ENCODE measurements at regions not wholly inside any gene's neighbourhood (a gene's known extent, or its start where the extent isn't known, plus 50 kb on each side); places are given as distances from the start of the nearest gene placed in this dataset.

DNA sequence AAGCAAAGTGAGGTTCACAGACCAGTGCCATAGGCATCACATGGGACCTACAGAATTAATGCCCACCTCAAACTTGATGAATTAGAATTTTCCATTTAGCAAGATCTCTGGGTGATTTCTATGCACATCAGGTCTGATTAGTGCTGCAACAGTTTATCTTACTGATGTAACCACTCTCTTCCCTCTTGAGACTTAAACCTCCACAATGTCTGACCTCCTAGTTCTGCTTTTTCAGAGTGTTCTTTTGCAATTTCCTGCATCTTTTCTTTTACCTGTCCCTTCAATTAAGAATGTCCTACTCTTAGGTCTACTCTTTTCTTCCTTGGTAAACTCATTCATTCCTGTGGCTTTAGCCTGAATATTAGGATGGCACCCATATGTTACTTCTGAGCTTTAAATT, 615.3 kb downstream of the TFAP2A start:
- TF ChIP-seq, protein P1, sequence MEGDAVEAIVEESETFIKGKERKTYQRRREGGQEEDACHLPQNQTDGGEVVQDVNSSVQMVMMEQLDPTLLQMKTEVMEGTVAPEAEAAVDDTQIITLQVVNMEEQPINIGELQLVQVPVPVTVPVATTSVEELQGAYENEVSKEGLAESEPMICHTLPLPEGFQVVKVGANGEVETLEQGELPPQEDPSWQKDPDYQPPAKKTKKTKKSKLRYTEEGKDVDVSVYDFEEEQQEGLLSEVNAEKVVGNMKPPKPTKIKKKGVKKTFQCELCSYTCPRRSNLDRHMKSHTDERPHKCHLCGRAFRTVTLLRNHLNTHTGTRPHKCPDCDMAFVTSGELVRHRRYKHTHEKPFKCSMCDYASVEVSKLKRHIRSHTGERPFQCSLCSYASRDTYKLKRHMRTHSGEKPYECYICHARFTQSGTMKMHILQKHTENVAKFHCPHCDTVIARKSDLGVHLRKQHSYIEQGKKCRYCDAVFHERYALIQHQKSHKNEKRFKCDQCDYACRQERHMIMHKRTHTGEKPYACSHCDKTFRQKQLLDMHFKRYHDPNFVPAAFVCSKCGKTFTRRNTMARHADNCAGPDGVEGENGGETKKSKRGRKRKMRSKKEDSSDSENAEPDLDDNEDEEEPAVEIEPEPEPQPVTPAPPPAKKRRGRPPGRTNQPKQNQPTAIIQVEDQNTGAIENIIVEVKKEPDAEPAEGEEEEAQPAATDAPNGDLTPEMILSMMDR (IDR thresholded peaks at IDR 0.05; ENCODE audit: low read depth, low read length, missing input control) = no peak
- TF ChIP-seq JUND (IDR thresholded peaks at IDR 0.05) (no peak), TAF1 (conservative IDR thresholded peaks at IDR 0.05) (no peak)
- Histone ChIP-seq H3K4me1 (ENCODE audit: control insufficient read depth in 4 of 4, insufficient read depth in 4 of 4, low read length in 3 of 4) (no peaks in the 10 kb centered on the region), H3K36me3 (ENCODE audit: control insufficient read depth in 4 of 4, insufficient read depth in 3 of 4, low read depth in 1 of 4, low read length in 3 of 4) (no peaks in the 10 kb centered on the region)

DNA sequence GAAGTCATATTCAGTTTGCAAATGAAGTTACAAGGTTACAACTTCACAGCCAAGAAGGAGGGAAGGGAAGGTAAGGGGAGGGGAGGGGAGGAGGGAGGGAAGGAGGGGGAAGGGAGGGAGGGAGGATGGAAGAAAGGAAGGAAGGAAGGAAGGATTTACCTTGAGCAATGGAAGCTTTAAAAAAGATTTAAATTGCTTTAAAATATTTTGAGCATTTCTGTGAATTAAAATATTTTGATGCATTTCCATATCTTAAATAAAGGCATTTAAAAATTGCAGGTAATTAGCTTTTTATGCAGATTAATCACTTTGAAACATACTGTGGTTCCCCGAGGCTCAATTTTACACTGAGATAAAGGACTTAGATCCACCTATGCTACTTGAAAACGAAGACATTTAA, 618.0 kb downstream of the TFAP2A start:
- no peak for TF ChIP-seq HNF4A (conservative IDR thresholded peaks at IDR 0.05)
- no peak for TF ChIP-seq GABPA (IDR thresholded peaks at IDR 0.05 in 1 of 2, conservative IDR thresholded peaks at IDR 0.05 in 1 of 2)
- no peak for TF ChIP-seq HNF4G (IDR thresholded peaks at IDR 0.05)
- no peaks in the 10 kb centered on the region for H3K36me3 ChIP-seq (ENCODE audit: control insufficient read depth in 4 of 4, insufficient read depth in 3 of 4, low read depth in 1 of 4, low read length in 3 of 4)
- DNase-seq (ENCODE audit: low spot score) = no peak
- 76% methylated on average over 2 of the region's 2 CpGs for WGBS
- no peaks in the 10 kb centered on the region for H3K9me3 ChIP-seq (ENCODE audit: control insufficient read depth in 4 of 4, low read length in 3 of 4)
- no peak overlapping the region for H3K4me3 ChIP-seq (ENCODE audit: low read depth in 1 of 3, low read length in 3 of 3)
- no peak overlapping the region for H3K9ac ChIP-seq (ENCODE audit: low read depth in 1 of 2, low read length in 2 of 2)
- no peak overlapping the region for H3K27ac ChIP-seq (ENCODE audit: low read depth in 1 of 2, low read length in 2 of 2)
- H3K4me1 ChIP-seq (ENCODE audit: control insufficient read depth in 4 of 4, insufficient read depth in 4 of 4, low read length in 3 of 4) = no peaks in the 10 kb centered on the region
- peaks cover 0 to 2% (median 0%) of the 10 kb centered on the region in 4 donors for H3K27me3 ChIP-seq (ENCODE audit: control insufficient read depth in 4 of 4, insufficient read depth in 4 of 4, low read length in 3 of 4)

More for the DNA sequence above, 615.3 kb downstream of the TFAP2A start:
- H3K27ac ChIP-seq (ENCODE audit: low read depth in 1 of 2, low read length in 2 of 2) = no peak overlapping the region
- H3K4me3 ChIP-seq (ENCODE audit: low read depth in 1 of 3, low read length in 3 of 3) = no peak overlapping the region
- no peak overlapping the region for H3K9ac ChIP-seq (ENCODE audit: low read depth in 1 of 2, low read length in 2 of 2)
- H3K27me3 ChIP-seq (ENCODE audit: control insufficient read depth in 4 of 4, insufficient read depth in 4 of 4, low read length in 3 of 4) = no peaks in the 10 kb centered on the region
- H3K9me3 ChIP-seq (ENCODE audit: control insufficient read depth in 4 of 4, low read length in 3 of 4) = peaks cover 0 to 2% (median 0%) of the 10 kb centered on the region in 4 donors
- DNase-seq (ENCODE audit: low spot score) = no peak

DNA sequence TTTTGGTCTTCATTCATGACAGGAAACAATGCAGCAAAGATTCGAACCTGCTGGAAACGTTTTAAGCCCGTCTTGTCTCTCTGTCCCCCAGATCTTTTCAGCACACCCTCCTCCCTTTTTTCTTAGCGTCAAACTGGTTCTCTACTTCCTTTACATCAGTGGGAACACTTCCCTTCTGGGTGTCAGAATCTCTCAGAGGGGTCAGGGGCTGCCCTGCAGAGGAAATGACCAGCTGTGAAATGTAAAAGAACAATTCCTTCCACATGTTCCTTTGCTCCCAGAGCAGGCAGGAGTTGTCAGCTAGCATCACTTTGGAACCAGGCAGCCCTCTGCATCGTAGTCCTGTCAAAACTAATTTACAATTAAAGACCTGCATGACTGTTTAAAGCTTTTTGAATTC, 619.0 kb downstream of the TFAP2A start:
- no peak for DNase-seq (ENCODE audit: low spot score)
- no peak overlapping the region for H3K9ac ChIP-seq (ENCODE audit: low read depth in 1 of 2, low read length in 2 of 2)
- 43% methylated on average over 5 of the region's 5 CpGs for WGBS
- TF ChIP-seq, protein P2, sequence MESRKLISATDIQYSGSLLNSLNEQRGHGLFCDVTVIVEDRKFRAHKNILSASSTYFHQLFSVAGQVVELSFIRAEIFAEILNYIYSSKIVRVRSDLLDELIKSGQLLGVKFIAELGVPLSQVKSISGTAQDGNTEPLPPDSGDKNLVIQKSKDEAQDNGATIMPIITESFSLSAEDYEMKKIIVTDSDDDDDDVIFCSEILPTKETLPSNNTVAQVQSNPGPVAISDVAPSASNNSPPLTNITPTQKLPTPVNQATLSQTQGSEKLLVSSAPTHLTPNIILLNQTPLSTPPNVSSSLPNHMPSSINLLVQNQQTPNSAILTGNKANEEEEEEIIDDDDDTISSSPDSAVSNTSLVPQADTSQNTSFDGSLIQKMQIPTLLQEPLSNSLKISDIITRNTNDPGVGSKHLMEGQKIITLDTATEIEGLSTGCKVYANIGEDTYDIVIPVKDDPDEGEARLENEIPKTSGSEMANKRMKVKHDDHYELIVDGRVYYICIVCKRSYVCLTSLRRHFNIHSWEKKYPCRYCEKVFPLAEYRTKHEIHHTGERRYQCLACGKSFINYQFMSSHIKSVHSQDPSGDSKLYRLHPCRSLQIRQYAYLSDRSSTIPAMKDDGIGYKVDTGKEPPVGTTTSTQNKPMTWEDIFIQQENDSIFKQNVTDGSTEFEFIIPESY (IDR thresholded peaks at IDR 0.05) = no peak
- no peak for TF ChIP-seq FOXA2 (IDR thresholded peaks at IDR 0.05)
- TF ChIP-seq RXRA (IDR thresholded peaks at IDR 0.05) = no peak
- no peak for TF ChIP-seq SP1 (IDR thresholded peaks at IDR 0.05)
- no peak for TF ChIP-seq JUND (IDR thresholded peaks at IDR 0.05)
- TF ChIP-seq HNF4A (conservative IDR thresholded peaks at IDR 0.05) = no peak
- TF ChIP-seq EGR1 (IDR thresholded peaks at IDR 0.05; ENCODE audit: low read depth in 2 of 2) = no peak
- TF ChIP-seq, protein P1 (IDR thresholded peaks at IDR 0.05; ENCODE audit: low read depth, low read length, missing input control) = no peak
- TF ChIP-seq TAF1 (conservative IDR thresholded peaks at IDR 0.05) = no peak
- TF ChIP-seq RAD21 (IDR thresholded peaks at IDR 0.05) = no peak
- TF ChIP-seq, protein P3, sequence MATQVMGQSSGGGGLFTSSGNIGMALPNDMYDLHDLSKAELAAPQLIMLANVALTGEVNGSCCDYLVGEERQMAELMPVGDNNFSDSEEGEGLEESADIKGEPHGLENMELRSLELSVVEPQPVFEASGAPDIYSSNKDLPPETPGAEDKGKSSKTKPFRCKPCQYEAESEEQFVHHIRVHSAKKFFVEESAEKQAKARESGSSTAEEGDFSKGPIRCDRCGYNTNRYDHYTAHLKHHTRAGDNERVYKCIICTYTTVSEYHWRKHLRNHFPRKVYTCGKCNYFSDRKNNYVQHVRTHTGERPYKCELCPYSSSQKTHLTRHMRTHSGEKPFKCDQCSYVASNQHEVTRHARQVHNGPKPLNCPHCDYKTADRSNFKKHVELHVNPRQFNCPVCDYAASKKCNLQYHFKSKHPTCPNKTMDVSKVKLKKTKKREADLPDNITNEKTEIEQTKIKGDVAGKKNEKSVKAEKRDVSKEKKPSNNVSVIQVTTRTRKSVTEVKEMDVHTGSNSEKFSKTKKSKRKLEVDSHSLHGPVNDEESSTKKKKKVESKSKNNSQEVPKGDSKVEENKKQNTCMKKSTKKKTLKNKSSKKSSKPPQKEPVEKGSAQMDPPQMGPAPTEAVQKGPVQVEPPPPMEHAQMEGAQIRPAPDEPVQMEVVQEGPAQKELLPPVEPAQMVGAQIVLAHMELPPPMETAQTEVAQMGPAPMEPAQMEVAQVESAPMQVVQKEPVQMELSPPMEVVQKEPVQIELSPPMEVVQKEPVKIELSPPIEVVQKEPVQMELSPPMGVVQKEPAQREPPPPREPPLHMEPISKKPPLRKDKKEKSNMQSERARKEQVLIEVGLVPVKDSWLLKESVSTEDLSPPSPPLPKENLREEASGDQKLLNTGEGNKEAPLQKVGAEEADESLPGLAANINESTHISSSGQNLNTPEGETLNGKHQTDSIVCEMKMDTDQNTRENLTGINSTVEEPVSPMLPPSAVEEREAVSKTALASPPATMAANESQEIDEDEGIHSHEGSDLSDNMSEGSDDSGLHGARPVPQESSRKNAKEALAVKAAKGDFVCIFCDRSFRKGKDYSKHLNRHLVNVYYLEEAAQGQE (IDR thresholded peaks at IDR 0.05) = no peak
- H3K4me1 ChIP-seq (ENCODE audit: control insufficient read depth in 4 of 4, insufficient read depth in 4 of 4, low read length in 3 of 4) = no peaks in the 10 kb centered on the region
- H3K27ac ChIP-seq (ENCODE audit: low read depth in 1 of 2, low read length in 2 of 2) = no peak overlapping the region
- no peaks in the 10 kb centered on the region for H3K36me3 ChIP-seq (ENCODE audit: control insufficient read depth in 4 of 4, insufficient read depth in 3 of 4, low read depth in 1 of 4, low read length in 3 of 4)
- H3K9me3 ChIP-seq (ENCODE audit: control insufficient read depth in 4 of 4, low read length in 3 of 4) = no peaks in the 10 kb centered on the region
- H3K27me3 ChIP-seq (ENCODE audit: control insufficient read depth in 4 of 4, insufficient read depth in 4 of 4, low read length in 3 of 4) = peaks cover 0 to 2% (median 0%) of the 10 kb centered on the region in 4 donors
- no peak overlapping the region for H3K4me3 ChIP-seq (ENCODE audit: low read depth in 1 of 3, low read length in 3 of 3)

Data from liver (tissue), 8 donors.